ENCODE measurements at regions not wholly inside any gene's neighbourhood (a gene's known extent, or its start where the extent isn't known, plus 50 kb on each side); places are given as distances from the start of the nearest gene placed in this dataset.
"Not testable (repeated sequence)": the region's sequence is repeated elsewhere in the genome, so short reads cannot be mapped to it uniquely, and the experiment has no call there.

DNA sequence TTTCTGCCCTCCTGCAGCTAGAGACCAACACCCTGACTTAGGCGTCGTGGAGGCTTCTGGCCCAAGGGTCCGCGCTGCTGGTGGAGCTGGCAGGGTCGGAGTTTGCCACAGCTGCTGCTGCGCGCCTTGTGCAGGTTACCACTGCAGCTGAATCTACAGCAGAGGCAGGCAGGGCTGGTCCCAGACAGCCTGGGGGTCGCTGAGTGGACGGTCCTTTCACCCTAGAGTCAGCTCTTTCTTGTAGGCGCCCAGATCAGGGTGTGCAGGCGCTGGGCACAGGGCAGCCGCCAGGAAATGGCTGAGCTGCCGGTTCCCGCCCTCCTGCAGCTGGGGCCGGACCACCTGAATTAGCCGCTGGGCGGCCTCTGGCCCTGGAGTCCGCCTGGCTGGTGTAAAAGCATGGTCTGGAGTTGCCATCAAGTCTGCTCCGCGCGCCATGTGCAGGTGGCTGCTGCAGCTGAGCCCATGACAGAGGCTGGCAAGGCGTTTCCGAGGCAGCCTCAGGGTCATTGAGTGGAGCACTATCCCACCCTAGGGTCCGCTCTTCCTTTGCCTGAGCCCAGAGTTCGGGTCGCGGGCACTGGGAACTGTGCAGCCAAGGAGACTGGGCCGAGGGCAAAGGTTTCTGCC is 144.3 kb downstream of the CCDC74A start:
- intact Hi-C loops (cut with micrococcal nuclease) = loop anchor here (1.0 kb wide), 1 partner anchor 259 kb away; no protein-coding TSS in a partner anchor

DNA sequence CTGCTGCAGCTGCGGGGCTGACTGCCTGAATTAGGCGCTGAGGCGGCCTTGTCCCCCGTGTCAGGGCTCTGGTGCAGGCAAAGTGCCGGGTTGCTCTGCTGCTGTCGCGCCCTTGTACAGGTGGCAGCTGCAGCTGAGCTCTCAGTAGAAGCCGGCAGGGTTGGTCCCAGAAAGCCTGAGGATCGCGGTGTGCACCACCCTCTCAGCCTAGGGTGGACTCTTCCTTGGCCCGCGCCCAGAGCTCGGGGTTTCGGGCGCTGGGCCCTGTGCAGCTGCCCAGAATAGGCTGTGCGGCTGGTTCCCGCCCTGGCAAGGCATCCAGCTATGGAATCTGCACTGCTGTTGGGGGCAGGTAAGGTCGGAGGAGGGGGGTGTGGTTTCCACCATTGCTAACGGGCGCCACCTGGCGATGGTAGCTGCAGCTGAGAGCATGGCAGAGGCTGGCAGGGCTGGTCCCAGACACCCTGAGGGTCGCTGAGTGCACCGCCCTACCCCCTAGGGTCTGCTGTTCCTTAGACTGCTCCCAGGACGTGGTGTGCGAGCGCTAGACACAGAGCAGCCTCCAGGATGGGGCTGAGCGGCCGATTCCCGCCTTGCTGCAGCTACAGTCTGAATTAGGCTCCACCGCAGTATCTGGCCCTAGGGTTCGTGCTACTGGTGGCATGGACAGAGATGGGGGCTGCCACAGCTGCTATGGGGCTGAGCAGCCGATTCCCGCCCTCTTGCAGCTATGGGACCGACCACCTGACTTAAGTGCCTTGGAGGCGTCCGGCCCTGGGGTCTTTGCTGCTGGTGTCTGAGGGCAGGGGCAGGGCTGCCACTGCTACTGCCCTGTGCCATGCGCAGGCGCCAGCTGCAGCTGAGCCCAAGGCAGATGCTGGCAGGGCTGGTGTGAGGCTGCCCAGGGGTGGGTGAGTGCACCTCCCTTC is 145.0 kb downstream of the CCDC74A start:
- intact Hi-C loops (cut with micrococcal nuclease) = loop anchor here (1.0 kb wide), 2 partner anchors 259 to 518 kb away; no protein-coding TSS in a partner anchor

DNA sequence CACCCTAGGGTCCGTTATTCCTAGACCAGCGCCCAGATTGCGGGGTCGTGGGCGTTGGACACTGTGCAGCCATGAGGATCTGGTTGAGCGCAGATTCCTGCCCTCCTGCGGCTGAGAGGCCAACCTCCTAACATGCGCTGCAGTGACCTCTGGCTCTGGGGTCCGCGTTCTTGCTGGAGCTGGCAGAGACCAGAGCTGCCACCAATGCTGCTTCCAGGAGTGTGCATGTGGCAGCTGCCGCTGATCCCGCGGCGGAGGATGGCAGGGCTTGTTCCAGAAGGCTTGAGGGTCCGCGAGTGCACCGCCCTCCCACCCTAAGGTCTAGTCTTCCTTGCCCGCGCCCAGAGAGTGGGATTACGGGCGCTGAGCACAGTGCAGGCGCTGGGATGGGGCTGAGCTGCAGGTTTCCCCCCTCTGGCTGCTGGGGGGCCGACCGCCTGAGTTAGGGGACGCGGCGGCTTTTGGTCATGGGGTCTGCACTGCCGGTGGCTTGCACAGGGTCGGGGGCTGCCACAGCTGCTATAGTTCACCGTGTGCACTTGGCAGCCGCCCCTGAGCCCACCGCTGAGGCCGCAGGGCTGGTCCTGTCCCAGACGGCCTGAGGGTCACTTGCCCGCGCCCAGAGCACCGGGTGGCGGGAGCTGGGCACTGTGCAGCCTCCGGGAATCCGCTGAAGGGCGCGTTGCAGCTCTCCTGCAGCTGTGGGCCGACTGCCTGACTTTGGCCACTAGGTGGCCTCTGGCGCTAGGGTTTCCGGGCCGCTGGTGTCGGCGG is 145.9 kb downstream of the CCDC74A start:
- intact Hi-C loops (cut with micrococcal nuclease) = loop anchor here (1.0 to 2.0 kb wide), 2 partner anchors 129 to 519 kb away; no protein-coding TSS in a partner anchor

DNA sequence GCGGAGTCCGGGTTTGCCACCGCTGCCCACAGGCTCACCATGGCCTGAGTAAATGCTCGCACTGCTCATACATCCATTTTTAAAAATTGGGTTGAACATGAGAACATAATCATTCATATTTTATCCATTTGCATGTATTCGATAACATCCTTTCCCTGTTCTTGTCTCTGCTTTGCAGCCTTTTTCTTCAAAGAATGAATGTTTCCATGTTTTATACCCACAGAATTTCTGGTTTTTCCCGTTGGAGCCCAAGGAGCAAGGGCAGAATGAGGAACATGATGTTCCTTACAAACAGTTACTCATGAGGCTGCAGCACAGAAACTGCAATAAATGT is 146.5 kb downstream of the CCDC74A start:
- intact Hi-C loops (cut with micrococcal nuclease) = loop anchor here (2.0 kb wide), 1 partner anchor 129 kb away; no protein-coding TSS in a partner anchor

DNA sequence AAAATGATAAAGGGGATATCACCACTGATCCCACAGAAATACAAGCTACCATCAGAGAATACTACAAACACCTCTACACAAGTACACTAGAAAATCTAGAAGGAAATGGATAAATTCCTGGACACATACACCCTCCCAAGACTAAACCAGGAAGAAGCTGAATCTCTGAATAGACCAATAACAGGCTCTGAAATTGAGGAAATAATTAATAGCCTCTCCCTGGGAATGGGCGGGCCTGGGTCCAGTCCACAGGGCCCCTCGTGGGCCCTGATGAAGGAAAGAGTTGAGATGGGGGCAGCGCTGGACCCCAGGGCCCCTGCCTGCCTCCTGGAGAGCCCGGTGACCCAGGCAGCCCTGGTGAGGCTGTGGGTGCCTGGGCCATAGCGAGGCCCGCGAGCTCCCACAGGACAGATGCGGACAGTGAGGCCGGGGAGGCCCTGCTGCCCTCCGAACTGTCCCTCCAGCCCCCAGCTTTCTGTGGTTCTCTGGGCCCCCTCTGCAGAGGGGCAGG is 154.0 kb downstream of the CCDC74A start:
- intact Hi-C loops (cut with micrococcal nuclease) = loop anchor here (5.0 kb wide), 1 partner anchor 884 kb away; no protein-coding TSS in a partner anchor

DNA sequence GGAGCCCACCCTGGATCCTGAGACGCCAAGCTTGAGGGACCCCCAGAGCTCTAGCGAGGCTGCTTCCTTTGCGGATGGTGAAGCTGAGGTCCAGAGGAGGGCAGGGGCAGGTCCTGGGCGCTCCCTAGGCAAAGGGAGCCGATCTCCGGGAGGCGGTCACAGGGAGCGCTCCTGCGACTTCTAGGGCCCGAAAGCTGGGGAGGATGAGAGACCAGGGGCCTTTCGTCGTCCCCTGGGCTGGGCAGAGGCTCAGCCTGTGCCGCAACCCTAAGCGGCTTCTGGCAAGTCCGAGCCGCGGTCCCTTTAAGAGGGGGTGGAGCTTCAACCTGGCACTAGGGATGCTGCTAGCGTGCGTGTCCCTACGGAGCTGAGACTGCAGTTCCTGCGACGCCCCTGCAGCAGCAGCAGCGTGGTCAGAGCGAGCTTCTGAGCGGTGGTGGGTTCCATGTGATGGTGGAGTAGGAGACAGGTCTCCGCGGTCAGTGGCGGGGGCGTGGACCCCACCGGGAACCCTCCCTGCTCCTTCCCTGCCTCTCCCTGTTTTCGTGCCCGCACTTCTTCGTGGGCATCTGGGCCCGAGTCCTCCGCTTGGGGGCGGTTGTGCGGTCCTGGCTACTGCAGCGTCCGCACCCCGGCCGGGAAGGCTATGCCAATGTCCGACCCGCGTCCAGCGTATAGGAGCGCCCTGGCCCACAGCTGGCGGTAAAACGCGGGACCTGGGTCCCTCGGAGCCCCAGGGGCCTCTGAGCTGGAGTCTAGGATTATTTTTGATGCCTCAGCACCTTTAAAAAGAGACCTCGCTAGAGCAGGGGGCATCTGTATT is 154.6 kb downstream of the CCDC74A start:
- intact Hi-C loops (cut with micrococcal nuclease) = loop anchor here (5.0 kb wide), 1 partner anchor 885 kb away; no protein-coding TSS in a partner anchor

DNA sequence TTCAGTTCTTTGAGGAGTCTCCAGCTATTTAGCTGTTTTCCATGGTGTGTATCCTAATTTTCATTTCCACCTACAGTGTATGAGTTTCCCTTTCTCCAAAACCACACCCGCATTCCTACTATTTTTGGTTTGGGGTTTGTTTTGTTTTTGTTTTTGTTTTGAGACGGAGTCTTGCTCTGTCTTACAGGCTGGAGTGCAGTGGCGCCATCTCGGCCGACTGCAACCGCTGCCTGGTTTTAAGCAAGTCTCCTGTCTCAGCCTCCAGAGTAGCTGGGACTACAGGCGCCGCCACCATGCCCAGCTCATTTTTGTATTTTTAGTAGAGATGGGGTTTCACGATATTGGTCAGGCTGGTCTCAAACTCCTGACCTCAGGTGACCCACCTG is 155.2 kb downstream of the CCDC74A start:
- intact Hi-C loops (cut with micrococcal nuclease) = loop anchor here (5.0 kb wide), 1 partner anchor 886 kb away; no protein-coding TSS in a partner anchor

DNA sequence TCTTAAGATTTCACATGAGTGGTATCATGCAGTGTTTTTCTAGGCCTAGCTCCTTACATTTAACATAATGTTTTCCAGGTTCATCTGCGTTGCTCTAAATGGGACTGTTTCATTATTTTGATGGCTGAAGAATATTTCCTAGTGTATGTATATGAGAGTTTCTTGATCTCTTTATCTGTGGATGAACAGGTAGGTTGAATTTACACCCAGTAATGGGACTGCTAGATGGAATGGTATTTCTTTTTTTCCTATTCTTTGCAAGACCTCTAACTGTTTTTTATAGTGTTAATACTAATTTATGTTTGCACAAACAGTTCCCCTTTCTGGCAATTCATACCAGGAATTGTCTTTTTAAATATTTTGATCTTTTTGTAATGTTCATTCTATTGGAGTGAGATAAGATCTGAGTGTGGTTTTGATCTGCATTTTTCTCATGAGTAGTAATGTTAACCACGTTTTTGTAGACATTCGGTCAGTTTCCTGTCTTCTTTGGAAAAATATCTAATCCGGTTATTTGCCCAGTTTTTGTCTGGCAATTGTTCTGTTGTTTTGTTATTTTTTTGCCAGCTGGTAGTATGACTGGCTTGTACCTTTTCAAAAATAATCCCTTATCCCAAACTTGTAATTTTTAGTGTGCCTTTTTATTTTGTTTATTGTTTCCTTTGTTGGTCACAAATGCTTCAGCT is 157.1 kb downstream of the CCDC74A start:
- intact Hi-C loops (cut with micrococcal nuclease) = loop anchor here (5.0 kb wide), 1 partner anchor 887 kb away; no protein-coding TSS in a partner anchor

DNA sequence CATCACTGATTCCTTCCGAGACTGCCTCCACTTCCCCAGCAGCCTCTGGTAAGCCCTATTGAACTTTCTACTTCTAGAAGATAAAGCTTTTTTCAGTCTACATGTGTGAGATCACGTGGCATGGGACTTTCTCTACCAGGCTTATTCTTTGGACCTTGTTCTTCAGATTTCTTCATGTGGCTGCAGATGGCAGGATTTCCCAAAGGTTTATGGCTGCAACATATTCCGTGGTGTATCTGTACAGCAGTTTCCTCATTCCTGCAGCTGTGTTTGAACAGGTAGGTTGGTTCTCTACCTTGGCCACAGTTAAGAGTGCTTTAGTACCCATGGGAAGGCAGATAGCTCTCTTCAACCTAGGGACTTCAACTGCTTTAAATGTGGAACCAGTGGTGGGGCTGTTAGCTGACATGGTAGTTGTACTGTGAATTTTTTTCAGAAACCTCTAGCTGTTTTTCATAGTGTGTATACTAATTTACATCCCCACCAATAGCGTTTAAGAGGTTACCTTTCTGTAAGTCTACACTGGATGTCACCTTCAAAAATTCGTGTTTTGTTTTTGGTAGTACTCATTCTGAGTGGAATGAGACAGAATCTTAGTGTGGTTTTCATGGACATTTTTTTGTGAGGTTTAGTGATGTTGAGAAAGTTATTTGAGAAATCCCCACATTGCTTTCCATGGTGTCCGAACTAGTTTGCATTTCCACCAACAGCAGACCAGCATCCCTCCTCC is 158.6 kb downstream of the CCDC74A start:
- intact Hi-C loops (cut with micrococcal nuclease) = not testable (repeated sequence)

DNA sequence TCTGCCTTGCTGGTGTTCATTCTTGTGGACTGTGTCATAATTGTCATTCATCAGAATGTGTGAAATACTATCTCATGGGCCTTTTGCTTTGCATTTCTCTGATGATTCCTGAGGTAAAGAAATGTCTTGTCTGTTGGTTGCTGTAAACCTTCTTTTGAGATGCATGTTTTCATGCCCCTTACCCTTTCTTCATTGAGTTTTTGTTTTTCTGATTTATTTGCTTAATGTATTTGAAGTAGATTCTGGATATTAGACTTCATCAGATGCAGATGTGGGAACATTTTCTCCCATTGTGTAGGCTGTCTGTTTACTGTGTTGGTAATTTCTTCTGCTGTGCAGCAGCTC is 159.2 kb downstream of the CCDC74A start:
- intact Hi-C loops (cut with micrococcal nuclease) = not testable (repeated sequence)

DNA sequence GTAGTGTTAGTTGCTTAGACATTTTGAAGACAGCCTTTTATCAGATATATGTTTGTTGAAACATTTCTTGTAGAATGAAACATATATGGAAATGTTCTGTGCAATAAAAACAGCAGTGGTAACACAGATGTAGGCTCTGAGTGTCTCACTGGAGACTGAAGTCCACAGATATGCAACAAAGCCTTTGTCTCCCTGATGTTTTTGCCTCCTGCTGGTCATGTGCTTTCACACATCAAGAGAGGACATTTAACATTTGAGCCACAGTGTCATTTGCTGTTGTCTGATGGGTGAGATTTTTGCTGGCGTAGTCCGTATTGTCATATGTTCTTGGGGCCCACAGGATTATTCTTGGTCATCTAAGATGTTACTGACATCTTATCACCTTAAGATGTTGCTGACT is 161.4 kb downstream of the CCDC74A start:
- intact Hi-C loops (cut with micrococcal nuclease) = not testable (repeated sequence)

DNA sequence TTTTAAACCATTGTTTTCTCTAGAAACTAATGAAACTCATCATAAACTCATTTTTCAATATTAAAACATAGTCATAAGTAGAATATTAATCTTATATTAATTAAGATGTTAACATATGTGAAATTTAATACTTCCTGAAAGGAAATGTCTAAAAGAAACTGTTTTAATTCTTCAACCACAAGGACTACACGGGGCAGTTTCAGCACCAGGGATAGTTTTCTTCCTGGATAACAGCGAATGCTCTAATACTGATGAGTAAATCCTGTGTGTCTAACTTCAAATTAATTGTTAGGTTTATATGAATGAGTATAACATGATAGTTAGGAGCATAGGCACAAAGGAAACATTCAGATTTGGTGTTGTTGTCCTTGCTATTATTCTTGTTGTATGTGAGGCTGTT is 183.6 kb downstream of the CCDC74A start:
- intact Hi-C loops (cut with micrococcal nuclease) = not testable (repeated sequence)

DNA sequence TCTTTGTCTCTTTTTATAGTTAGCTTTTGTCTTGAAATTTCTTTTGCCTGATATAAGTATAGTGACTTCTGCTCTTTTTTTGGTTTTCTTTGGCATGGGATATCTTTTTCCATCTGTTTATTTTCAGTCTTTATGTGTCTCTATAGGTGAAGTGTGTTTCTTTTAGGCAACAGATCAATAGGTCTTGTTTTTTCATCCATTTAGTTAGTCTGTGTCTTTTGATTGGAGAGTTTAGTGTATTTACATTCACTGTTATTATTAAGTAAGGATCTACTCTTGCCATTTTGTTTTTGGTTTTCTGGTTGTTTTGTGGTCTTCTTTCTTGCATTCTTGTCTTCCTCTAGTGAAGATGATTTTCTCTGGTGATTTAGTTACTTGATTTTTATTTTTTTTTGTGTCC is 190.2 kb downstream of the CCDC74A start:
- intact Hi-C loops (cut with micrococcal nuclease) = not testable (repeated sequence)

DNA sequence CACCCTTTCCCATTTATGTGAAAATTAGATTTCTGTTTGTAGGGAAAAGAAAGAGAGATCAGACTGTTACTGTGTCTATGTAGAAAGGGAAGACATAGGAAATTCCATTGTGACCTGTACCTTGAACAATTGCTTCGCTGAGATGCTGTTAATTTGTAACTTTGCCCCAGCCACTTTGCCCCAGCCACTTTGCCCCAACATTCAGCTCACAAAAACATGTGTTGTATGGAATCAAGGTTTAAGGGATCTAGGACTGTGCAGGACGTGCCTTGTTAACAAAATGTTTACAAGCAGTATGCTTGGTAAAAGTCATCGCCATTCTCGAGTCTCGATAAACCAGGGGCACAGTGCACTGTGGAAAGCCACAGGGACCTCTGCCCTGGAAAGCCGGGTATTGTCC is 193.5 kb downstream of the CCDC74A start:
- intact Hi-C loops (cut with micrococcal nuclease) = not testable (repeated sequence)

DNA sequence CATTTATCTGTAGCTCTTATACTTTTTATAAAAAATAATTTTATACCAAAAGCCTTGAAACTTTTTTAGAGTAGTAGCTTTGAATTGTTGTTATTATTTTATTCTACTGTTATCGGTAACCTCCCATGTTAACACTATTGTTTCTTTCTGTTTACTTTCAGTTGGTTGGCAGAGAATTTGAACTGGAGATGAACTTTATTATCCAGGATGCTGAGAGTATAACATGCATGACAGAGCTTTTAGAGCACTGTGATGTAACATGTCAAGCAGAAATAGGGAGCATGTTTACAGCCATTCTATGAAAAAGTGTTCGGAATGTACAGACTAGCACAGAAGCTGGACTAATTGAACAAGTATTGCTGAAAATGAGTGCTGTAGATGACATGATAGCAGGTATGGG is 194.6 kb downstream of the CCDC74A start:
- intact Hi-C loops (cut with micrococcal nuclease) = not testable (repeated sequence)

DNA sequence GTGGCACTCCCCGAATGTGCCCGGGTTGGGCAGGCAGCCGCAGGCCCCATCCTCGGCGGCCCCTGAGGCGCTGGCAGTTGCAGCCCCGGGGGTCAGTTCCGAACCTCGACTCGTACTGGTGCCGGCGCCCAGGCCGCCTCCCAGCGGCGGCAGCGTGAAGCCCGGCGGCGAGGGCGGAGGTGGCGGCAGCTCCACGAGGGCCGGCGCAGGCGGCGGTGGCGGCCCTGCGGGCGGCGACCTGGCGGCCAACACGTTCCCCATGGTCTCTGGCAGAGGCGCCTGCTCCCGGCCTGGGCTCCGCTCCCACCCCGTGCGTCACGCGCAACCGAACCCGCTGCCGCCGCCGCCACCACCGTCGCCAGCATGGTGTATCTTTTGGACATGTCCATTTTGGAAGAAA is 196.3 kb downstream of the CCDC74A start:
- intact Hi-C loops (cut with micrococcal nuclease) = no loop called here

DNA sequence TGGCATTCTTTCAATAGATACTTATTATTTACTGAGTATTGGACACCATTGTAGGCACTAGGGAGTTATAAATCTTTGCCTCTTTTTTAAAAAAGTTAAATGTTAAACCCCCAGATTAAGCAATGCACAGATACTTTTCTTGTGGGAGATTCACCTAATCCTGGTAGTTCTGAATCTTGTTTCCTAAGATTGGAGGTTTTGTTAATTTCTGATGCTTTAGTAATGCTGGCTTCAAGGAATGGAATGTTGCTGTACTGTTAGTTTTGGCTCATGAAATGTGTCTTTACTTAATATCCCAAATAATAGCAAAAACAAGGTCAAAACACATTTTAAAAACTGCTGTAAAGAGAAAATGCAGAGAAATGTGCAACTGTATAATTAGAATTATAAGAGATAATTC is 200.8 kb downstream of the CCDC74A start:
- intact Hi-C loops (cut with micrococcal nuclease) = not testable (repeated sequence)

DNA sequence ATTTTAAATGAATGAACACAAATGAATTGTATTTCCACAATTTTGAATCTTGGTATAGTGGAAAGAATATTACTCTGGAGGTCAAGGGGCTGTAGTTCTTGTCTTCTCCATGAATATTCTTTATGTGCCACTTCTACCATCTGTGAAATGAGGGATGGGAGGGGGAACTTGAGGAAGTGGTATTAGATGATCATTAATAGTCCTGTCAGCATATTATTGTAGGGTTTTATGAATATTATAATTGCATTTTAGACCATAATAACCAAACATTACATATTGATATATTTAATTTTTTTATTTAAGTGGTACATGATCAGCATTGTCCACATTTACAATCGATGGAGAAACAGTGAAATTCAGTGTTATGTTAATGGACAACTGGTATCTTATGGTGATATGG is 205.8 kb downstream of the CCDC74A start:
- intact Hi-C loops (cut with micrococcal nuclease) = not testable (repeated sequence)

DNA sequence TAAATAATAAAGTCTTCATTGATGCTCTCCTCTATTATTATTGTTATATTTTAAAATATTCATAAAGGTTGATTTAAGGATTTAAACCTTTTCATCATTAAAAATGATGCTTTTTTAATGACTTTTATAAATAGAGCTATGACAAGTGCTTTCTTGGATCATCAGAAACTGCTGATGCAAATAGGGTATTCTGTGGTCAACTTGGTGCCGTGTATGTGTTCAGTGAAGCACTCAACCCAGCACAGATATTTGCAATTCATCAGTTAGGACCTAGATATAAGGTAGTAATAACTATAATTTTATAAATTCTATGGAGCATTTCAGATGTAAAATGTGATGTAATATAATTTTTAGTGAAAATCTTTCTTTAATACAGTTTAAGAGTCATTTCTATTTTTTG is 208.7 kb downstream of the CCDC74A start:
- intact Hi-C loops (cut with micrococcal nuclease) = not testable (repeated sequence)
